ENCODE measurements at regions not wholly inside any gene's neighbourhood (a gene's known extent, or its start where the extent isn't known, plus 50 kb on each side); places are given as distances from the start of the nearest gene placed in this dataset.

GRCh38 chr15:54990793-54991192, 205.9 kb downstream of the RSL24D1 start:
- Histone ChIP-seq H3K27me3 (no peaks in the 10 kb centered on the region), H3K36me3 (no peaks in the 10 kb centered on the region), H3K4me3 (no peak overlapping the region), H3K4me1 (no peaks in the 10 kb centered on the region), H3K27ac (no peak overlapping the region), H3K9me3 (no peaks in the 10 kb centered on the region)
- TF ChIP-seq POLR2A (IDR thresholded peaks at IDR 0.05): no peak
- TF ChIP-seq EP300 (IDR thresholded peaks at IDR 0.05; ENCODE audit: low read depth): no peak
- no peak for TF ChIP-seq POLR2AphosphoS5 (IDR thresholded peaks at IDR 0.05)
- TF ChIP-seq CTCF (IDR thresholded peaks at IDR 0.05): no peak
- WGBS, 2 donors (ENCODE audit: low coverage in 1 of 2): 67% methylated on average over 6 of the region's 7 CpGs; no CpG with 5 or more reads in 1 of the 2 donors
- in situ Hi-C loops (cut with MboI; ENCODE audit: low pct_ligation_motif_present in 1 of 4, low pct_unique_long_range_greater_than_20kb in 1 of 4, low sequenced_read_pairs in 3 of 4): no loop called here
- intact Hi-C loops (cut with DNase I; ENCODE audit: low total_unique reads): no loop called here
- DNase-seq: no peak

- no peak for DNase-seq
- Histone ChIP-seq H3K4me1 (no peaks in the 10 kb centered on the region), H3K27ac (no peak overlapping the region), H3K9me3 (peaks cover 0 to 4% of the 10 kb centered on the region in 2 donors), H3K4me3 (no peak overlapping the region), H3K27me3 (no peaks in the 10 kb centered on the region), H3K36me3 (no peaks in the 10 kb centered on the region)
- intact Hi-C loops (cut with DNase I; ENCODE audit: low total_unique reads) (no loop called here), in situ Hi-C loops (cut with MboI; ENCODE audit: low pct_ligation_motif_present in 1 of 4, low pct_unique_long_range_greater_than_20kb in 1 of 4, low sequenced_read_pairs in 3 of 4) (no loop called here)
- TF ChIP-seq POLR2A (IDR thresholded peaks at IDR 0.05) (no peak), POLR2AphosphoS5 (IDR thresholded peaks at IDR 0.05) (no peak), EP300 (IDR thresholded peaks at IDR 0.05; ENCODE audit: low read depth) (no peak), CTCF (IDR thresholded peaks at IDR 0.05) (no peak)
- WGBS, 2 donors (ENCODE audit: low coverage in 1 of 2): 96 to 100% methylated on average over 2 to 3 of the region's 3 CpGs
Observed at GRCh38 chr15:54987881-54988280, 208.9 kb downstream of the RSL24D1 start.

GRCh38 chr15:54979964-54980363, 216.8 kb downstream of the RSL24D1 start:
- H3K36me3 ChIP-seq: no peaks in the 10 kb centered on the region
- TF ChIP-seq CTCF (IDR thresholded peaks at IDR 0.05): no peak
- no peak for TF ChIP-seq POLR2AphosphoS5 (IDR thresholded peaks at IDR 0.05)
- TF ChIP-seq POLR2A (IDR thresholded peaks at IDR 0.05): no peak
- TF ChIP-seq EP300 (IDR thresholded peaks at IDR 0.05; ENCODE audit: low read depth): no peak
- WGBS, 2 donors (ENCODE audit: low coverage in 1 of 2): 55 to 65% methylated on average over 4 of the region's 4 CpGs
- no peaks in the 10 kb centered on the region for H3K27me3 ChIP-seq
- no peak for DNase-seq
- no peaks in the 10 kb centered on the region for H3K4me1 ChIP-seq
- H3K9me3 ChIP-seq: no peaks in the 10 kb centered on the region
- in situ Hi-C loops (cut with MboI; ENCODE audit: low pct_ligation_motif_present in 1 of 4, low pct_unique_long_range_greater_than_20kb in 1 of 4, low sequenced_read_pairs in 3 of 4): no loop called here
- intact Hi-C loops (cut with DNase I; ENCODE audit: low total_unique reads): no loop called here
- H3K4me3 ChIP-seq: no peak overlapping the region
- H3K27ac ChIP-seq: no peak overlapping the region

- in situ Hi-C loops (cut with MboI; ENCODE audit: low pct_ligation_motif_present in 1 of 4, low pct_unique_long_range_greater_than_20kb in 1 of 4, low sequenced_read_pairs in 3 of 4): no loop called here
- intact Hi-C loops (cut with DNase I; ENCODE audit: low total_unique reads): no loop called here
Observed at GRCh38 chr15:54962637-54963036, 234.1 kb downstream of the RSL24D1 start.

GRCh38 chr15:54960266-54960665, 236.5 kb downstream of the RSL24D1 start:
- no peaks in the 10 kb centered on the region for H3K27me3 ChIP-seq
- H3K4me3 ChIP-seq: no peak overlapping the region
- intact Hi-C loops (cut with DNase I; ENCODE audit: low total_unique reads): no loop called here
- in situ Hi-C loops (cut with MboI; ENCODE audit: low pct_ligation_motif_present in 1 of 4, low pct_unique_long_range_greater_than_20kb in 1 of 4, low sequenced_read_pairs in 3 of 4): no loop called here
- DNase-seq: no peak
- H3K4me1 ChIP-seq: no peaks in the 10 kb centered on the region
- TF ChIP-seq POLR2A (IDR thresholded peaks at IDR 0.05): no peak
- no peak for TF ChIP-seq EP300 (IDR thresholded peaks at IDR 0.05; ENCODE audit: low read depth)
- TF ChIP-seq CTCF (IDR thresholded peaks at IDR 0.05): no peak
- no peak for TF ChIP-seq POLR2AphosphoS5 (IDR thresholded peaks at IDR 0.05)
- H3K27ac ChIP-seq: no peak overlapping the region
- no peaks in the 10 kb centered on the region for H3K36me3 ChIP-seq
- WGBS, 2 donors (ENCODE audit: low coverage in 1 of 2): 49 to 64% methylated on average over 2 of the region's 2 CpGs
- peaks cover 0 to 9% of the 10 kb centered on the region in 2 donors for H3K9me3 ChIP-seq

More at GRCh38 chr15:54962637-54963036, 234.1 kb downstream of the RSL24D1 start:
- Histone ChIP-seq H3K4me3 (no peak overlapping the region), H3K9me3 (peaks cover 0 to 13% of the 10 kb centered on the region in 2 donors), H3K36me3 (no peaks in the 10 kb centered on the region), H3K27me3 (no peaks in the 10 kb centered on the region), H3K27ac (no peak overlapping the region), H3K4me1 (no peaks in the 10 kb centered on the region)
- TF ChIP-seq POLR2AphosphoS5 (IDR thresholded peaks at IDR 0.05) (no peak), POLR2A (IDR thresholded peaks at IDR 0.05) (no peak)
- DNase-seq: no peak
